Gastroesophageal sphincter (tissue), 3 donors: ENCODE measurements at regions not wholly inside any gene's neighbourhood (a gene's known extent, or its start where the extent isn't known, plus 50 kb on each side); places are given as distances from the start of the nearest gene placed in this dataset.

ENCODE experiments used
- POLR2A ChIP-seq, 2 donors: fragments of 450-650 bp; IDR thresholded peaks; one replicate each; pipeline ENCODE4 v1.6.1; 2017; ENCODE audit warnings: antibody characterized with exemption in 2 of 2, mild to moderate bottlenecking in 2 of 2, moderate library complexity in 1 of 2
- TF ChIP-seq, protein P1 (sequence below), 4 experiments: fragments of 200-600 bp in 2 of 4; fragments of 450-650 bp in 2 of 4; sonication (generic) in 1 of 4; IDR thresholded peaks; one replicate each; pipeline ENCODE4 v1.5.1; 2017 to 2019; ENCODE audit warnings: antibody characterized with exemption in 4 of 4, mild to moderate bottlenecking in 2 of 4, moderate library complexity in 2 of 4

DNA sequence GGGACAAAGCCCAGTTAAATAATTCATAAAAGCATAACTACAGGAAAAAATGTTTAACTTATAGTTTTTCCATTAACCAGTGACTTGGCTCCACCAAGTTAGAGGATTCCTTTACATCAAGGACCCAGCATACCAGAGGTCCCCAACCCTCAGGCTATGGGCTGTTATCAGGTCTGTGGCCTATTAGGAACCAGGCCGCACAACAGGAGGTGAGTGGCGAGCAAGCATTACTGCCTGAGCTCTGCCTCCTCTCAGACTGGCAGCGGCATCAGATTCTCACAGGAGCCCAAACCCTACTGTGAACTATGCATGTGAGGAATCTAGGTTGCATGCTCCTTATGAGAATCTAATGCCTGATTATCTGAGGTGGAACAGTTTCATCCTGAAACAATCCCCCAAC lies 303.1 kb downstream of the ELAVL2 start:
- TF ChIP-seq, protein P1, sequence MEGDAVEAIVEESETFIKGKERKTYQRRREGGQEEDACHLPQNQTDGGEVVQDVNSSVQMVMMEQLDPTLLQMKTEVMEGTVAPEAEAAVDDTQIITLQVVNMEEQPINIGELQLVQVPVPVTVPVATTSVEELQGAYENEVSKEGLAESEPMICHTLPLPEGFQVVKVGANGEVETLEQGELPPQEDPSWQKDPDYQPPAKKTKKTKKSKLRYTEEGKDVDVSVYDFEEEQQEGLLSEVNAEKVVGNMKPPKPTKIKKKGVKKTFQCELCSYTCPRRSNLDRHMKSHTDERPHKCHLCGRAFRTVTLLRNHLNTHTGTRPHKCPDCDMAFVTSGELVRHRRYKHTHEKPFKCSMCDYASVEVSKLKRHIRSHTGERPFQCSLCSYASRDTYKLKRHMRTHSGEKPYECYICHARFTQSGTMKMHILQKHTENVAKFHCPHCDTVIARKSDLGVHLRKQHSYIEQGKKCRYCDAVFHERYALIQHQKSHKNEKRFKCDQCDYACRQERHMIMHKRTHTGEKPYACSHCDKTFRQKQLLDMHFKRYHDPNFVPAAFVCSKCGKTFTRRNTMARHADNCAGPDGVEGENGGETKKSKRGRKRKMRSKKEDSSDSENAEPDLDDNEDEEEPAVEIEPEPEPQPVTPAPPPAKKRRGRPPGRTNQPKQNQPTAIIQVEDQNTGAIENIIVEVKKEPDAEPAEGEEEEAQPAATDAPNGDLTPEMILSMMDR (IDR thresholded peaks at IDR 0.05): no peak
- TF ChIP-seq POLR2A (IDR thresholded peaks at IDR 0.05): no peak
